Body of pancreas (tissue), 4 donors: ENCODE measurements at regions not wholly inside any gene's neighbourhood (a gene's known extent, or its start where the extent isn't known, plus 50 kb on each side); places are given as distances from the start of the nearest gene placed in this dataset.
"Not testable (repeated sequence)": the region's sequence is repeated elsewhere in the genome, so short reads cannot be mapped to it uniquely, and the experiment has no call there.

Source experiments
- CTCF ChIP-seq, 7 experiments: fragments of 450-650 bp in 4 of 7; fragments of 200-600 bp in 3 of 7; sonication (generic) in 3 of 7; IDR thresholded peaks; one replicate each; pipeline ENCODE4 v1.5.1; 2016 to 2019; ENCODE audit warnings: antibody characterized with exemption in 7 of 7
- POLR2A ChIP-seq, 3 donors: fragments of 450-650 bp; IDR thresholded peaks; one replicate each; pipeline ENCODE4 v1.6.1; 2016; ENCODE audit warnings: antibody characterized with exemption in 3 of 3, mild to moderate bottlenecking in 2 of 3

GRCh38 chr3:90207353-90208097 lies 1100.1 kb downstream of the EPHA3 start:
- TF ChIP-seq CTCF, POLR2A (IDR thresholded peaks at IDR 0.05): not testable (repeated sequence)
